Suppressor macrophage (primary cell): ENCODE measurements at regions not wholly inside any gene's neighbourhood (a gene's known extent, or its start where the extent isn't known, plus 50 kb on each side); places are given as distances from the start of the nearest gene placed in this dataset.
A peak's percentile ranks its signal among the peaks of the same experiment; 100 is the strongest.
"Not testable (repeated sequence)": the region's sequence is repeated elsewhere in the genome, so short reads cannot be mapped to it uniquely, and the experiment has no call there.

ENCODE experiments used
- DNase-seq, 4 experiments: peaks; one replicate each; pipeline ENCODE4 v3.0.0-alpha.2; 2020 to 2022

DNA sequence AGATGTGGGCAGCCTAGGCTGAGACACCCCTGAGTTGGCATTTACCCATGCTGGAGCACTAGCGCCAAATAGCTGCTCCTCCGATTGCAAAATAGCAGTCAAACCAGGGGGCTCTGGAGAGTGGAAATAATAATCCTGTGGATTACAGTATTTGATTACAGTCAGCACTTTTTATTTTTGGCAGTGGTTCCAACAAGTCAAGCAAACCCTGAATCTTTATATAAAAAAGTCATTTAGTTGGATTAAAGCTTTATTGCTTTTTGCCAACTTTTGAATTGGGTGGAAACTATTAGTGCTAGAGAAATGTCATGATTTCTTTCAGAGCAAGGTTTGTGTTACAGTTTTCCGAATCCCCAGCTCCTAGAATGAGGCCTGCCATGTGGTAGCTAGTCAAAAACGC lies 99.3 kb upstream of the FAM20A start:
- no peak for DNase-seq

DNA sequence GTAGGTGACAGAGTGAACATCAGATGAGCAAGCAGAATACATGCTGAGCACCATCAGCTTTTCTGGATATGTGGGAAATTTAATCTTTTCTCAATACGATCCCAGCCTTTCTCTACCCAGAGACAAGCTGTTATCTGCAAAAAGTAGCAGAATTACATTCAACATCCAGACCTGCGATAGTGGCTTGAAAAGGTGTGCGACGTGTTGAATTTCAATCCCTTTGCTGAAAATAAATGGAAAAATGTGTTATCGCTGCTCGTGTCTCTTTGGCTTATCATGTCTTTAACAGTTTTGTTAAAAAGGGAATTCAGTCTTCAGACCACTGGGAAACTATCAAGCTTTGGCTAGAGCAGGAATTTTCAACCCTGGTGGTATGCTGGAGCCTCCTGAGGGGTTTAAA lies 98.8 kb upstream of the FAM20A start:
- DNase-seq: no peak

DNA sequence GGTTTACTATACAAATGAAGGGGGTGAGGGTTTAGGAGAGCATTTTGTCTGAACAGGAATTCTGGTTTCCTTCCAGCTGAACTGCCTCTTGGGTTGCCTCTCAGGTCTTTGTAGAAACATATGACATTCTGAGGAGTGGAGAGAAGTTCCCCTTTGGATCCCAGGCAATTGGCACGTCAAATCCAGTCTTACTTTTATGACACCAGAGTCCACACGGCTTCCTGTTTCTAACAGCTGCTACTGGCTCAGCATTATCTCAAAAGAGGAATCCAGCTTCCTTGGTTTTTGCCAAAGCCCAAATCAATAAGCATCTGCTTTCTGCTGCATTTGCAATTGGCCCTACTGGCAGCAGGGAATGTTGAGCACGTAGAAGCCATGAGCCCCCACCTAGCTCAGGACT lies 97.6 kb upstream of the FAM20A start:
- DNase-seq: peak; percentile 87 to 95 (median 93)

DNA sequence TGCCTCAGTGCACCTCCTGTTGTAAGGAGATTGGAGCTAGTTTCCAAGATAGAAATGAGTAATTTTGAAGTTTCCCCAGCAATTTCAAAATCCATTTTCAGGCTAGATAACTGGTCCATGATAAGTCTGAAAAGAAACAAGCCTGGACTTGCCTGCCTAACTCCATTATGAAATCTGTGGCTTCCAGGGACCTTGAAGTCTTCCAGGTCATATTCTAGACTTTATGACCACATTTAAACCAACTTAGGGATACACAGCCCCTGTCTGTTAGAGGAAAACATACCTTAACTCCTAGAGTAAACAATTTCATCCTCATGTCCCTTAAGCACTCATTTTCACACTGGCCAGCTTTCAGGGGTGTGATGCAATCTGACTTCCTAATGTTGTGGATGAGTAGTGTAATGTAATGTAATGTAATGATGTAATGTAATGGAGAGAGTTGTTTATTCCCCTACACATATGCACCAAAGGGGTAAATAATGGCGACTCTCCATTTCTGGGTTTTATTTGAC lies 96.7 kb upstream of the FAM20A start:
- peak; percentile 67 to 80 (median 73) for DNase-seq

GRCh38 chr17:68695659-68696058 lies 94.5 kb upstream of the FAM20A start:
- no peak for DNase-seq

- DNase-seq: peak in 2 of 4 experiments; percentile 10 to 45
Measured at GRCh38 chr17:68694791-68695485, 93.8 kb upstream of the FAM20A start.

DNA sequence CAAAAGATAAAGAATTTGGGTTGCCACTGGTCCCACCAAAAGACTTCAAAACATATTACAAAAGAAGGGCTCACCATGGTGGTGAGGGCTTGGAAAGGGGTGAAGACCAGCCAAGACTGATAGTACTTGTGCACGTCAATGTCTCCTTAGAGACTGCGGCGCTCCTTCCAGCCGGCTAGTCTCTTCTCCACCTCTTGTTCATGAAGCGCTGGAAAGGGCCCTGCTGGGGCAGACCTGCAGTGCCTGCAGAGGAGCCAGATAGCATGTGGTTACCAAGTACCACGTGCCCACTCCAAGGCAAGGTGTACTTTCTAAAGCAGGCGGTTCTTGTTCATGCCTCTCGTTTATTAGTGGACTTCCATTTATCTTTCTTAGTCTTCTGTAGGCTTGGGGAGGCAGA lies 92.7 kb upstream of the FAM20A start:
- DNase-seq: no peak

DNA sequence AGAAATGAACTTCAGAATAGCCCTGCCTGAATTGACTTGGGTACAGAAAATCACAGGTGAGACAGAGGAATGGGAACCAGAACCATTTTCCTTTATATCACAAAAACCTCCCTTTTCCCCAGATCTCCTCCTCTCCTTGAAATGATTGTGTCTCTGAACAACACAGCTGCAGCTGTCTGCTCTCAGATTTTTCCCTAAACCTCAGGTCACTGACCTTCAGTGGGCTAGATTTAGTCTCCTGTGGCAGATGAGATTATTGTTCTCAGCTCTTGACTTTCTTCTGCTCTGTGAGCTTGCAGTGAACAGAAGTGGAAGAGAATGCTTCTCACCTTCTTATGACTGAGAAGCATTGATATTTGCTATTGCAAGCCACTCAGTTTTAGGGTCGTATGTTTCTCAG lies 92.3 kb upstream of the FAM20A start:
- no peak for DNase-seq

DNA sequence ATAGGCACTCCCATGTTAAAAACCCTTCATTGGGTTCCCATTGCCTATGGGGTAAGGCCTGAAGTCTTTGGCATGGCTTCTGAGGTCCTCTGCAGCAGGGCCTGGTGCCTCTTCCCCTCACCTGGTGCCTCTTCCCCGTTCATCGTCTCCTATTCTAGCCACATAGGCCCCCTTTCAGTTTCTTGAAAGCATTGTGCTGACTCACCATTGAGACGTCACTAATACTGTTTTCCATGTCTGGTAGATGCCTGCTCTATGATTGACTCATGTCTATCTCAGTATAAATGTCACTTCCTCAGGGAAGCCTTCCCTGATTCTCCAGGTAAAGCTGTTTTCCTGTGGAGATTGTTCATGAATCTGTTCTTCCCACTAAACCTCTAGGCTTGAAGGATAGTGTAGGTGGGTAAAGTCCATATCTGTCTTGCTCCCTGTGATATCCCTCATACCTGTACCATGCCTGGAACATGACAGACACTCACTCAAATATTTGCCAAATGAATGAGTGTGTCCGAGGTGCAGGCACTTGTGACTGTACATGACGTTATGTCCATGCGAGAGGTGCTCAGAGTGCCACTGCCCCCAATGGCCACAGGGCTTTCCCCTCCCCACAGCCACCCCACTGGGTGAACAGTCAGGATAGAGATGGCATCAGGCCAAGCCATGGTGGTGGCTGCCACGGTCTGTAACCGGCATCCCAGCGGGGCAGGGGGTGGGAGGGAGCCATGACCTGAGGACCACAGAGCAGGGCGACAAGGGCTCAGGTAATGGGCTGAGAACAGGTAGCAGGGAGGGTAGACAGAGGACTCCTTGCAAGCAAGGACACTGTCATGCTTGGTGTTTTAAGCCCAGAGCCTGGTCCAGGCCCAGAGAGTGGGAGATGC lies 85.2 kb upstream of the FAM20A start:
- DNase-seq: no peak

DNA sequence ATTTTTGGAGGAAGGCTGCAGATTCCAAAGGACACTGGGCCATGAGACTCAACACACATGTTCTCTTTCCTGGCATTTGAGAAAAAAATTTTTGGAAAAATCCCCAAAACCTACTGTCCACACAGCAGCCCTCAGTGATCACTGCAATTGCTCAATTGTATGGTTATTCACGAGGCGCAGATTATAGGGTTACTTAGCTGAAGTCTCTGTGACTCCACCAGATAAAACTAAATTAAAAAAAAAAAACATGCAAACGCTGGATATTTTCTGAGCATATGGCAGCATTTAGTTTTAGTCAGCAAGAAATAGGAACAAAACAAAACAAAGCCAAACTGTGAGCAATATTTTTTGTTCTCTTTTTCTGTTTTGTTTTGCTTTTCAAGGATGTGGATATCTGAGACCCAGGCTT lies 83.8 kb upstream of the FAM20A start:
- peak in 2 of 4 experiments; percentile 21 to 28 for DNase-seq

DNA sequence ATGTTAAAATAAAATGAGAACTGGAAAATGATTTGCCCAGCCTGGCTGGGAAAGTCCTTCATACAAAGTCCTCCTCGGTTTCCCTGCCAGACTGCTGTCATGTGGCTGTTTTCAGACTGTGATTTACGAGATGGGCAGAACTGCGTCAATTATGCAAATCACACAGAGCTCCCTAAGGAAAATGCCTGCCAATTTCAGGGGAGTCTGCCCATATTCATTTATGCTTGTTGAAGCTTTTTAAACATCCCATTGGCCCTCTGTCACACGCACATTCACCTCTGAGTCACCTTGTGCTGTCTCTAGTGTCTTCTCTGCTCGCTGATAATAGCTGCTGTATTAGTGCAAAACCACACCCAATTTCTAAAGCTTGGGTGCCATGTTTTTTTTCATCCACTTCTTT lies 81.7 kb upstream of the FAM20A start:
- DNase-seq: no peak

DNA sequence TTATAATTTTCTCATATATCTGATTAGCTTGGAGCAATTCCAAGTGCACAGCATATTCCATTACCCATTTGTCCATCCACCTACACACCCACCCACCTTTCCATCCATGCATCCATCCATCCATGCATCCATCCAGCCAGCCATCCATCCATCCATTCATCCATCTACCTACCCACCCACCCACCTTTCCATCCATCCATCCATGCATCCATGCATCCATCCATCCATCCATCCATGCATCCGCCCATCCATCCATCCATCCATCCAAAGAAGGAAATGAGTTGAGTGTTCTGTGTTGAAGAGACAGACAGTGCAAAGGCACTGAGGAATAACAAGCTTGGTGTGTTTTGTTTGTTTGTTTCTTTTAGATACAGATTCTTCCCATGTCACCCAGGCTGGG lies 78.7 kb upstream of the FAM20A start:
- DNase-seq: no peak

- no peak for DNase-seq
Measured at GRCh38 chr17:68676856-68677255, 75.7 kb upstream of the FAM20A start.

GRCh38 chr17:68675723-68676122 lies 74.6 kb upstream of the FAM20A start:
- DNase-seq: no peak

DNA sequence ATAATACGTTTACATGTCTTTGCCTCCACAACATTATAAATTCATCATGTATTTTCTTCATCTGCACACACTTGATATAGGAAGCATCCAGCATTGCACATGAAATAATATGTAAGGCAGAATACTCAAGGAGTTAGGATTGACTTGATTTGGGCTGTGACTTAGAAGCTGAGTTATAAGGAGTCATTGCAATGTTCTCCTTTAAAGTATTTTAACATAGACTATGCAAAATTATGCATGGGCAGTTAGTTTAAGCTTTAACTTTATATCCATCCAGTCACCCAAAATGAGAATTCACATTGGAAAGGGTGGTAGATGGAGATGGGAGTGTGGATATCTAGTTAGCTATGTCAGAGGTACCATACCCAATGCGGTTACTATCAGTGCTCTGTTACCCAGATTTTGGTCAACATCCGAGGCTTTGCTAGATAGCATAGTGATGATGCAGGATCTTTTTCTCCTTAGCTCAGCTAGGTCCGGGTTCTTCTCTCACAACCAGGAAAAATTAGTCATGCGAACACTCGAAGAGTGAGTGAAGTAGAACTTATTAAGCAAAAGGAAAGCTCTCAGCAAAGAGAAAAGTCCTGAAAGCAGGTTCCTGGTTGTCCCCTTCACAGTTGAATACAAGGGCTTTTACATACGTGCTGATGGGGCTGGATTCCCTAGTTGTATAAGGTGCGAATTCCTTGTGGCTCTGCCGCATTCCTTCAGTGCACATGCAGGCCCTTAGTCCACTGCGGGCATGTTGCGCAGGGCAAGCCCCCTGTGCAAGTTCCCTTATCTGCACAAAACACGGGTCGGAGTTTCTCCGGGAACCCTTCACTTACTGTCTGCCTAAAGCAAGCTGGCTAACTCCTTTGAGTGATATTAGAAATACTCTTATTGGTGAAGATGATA lies 73.1 kb upstream of the FAM20A start:
- DNase-seq: no peak

- DNase-seq: no peak
Measured at GRCh38 chr17:68670967-68671693, 70.0 kb upstream of the FAM20A start.

- DNase-seq: not testable (repeated sequence)
Measured at GRCh38 chr17:68666438-68666837, 65.3 kb upstream of the FAM20A start.

DNA sequence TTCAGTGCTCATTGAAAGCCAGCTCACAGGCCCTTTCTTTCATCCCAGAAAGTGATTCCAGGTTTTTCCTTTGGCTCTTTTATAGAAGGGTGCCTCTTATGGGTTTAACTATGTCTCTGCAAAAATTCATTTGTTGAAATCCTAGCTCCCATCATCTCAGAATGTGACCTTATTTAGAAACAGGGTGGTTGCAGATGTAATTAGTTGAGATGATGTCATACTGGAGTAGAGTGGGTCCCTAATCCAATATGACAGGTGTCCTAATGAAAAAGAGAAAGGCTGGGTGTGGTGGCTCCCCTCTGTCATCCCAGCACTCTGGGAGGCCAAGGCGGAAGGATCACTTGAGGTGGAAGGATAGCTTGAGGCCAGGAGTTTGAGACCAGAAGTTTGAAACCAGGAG lies 64.2 kb upstream of the FAM20A start:
- DNase-seq: no peak

DNA sequence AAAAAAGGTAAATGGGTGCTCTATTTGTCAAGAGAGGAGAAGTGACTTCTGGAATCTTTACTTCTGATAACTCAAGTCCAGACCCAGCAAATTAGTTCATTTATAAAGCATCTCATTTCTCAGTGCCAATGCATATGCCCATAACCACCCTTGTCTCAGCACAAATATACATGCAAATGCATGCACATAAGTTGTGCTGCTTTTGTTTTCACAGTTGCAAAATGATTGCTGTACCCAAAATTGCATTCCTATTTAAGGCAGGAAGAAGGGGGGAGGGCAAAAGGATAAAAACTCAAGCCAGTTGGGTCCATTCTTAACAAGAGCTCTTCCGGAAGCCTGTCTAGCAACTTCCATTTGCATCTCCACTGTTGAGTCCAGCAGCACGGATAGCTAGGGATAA lies 61.3 kb upstream of the FAM20A start:
- DNase-seq: no peak

DNA sequence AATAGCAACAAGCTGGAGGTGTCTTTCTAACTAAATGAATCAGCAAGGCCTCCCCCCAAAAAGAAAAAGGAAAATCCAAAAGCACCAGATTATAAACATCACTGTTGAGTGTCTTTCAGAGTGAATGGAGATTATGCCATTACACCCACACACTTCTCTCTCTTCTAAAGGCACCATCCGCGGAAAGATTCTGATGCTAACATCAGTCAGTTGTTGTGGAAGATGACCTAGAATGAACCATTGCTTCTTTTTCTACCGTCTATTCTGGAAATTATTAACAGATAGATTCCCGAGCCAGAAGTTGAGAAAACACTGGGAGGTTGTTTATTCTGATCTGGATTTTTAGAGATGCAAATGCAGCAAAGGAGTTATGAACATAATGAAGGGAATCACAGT lies 60.9 kb upstream of the FAM20A start:
- no peak for DNase-seq

DNA sequence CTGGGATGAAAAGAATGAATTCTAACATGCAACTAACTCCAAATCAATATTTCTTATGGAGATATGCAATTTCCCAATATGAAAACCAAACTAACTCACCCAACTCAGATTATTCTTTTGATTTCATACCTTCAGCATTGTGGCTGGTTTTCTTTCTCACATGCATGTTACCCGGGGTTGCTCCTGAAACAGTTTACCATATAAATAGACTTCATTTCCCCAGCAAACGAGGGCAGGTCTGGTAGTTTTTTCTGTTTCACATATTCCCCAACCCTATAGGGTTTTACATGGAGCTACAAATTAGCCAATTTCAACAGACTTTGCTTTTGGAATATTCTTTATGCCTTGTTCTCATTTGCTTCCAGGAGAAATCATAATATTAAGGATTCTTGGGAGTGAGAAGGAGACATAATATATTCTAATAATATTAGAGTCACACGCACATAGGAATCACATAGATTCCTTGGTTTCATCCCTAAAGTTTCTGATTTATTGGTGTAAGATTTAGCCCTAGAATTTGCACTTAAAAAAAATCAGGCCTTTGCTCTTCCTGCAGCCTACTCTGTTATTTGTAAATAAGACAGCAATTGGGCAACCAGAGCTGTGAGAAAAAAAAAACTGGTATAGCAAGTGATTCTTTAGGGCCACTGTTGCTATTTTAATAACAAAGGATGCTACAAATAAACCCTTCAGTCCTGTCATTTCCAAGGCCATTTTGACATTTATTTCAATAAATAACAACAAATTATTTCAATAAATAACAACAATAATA lies 60.3 kb upstream of the FAM20A start:
- DNase-seq: no peak
